Uterus (tissue), 2 donors: ENCODE measurements at regions not wholly inside any gene's neighbourhood (a gene's known extent, or its start where the extent isn't known, plus 50 kb on each side); places are given as distances from the start of the nearest gene placed in this dataset.

Source experiments
- POLR2A ChIP-seq, 2 donors: fragments of 450-650 bp; IDR thresholded peaks; one replicate each; pipeline ENCODE4 v1.6.1; 2016; ENCODE audit warnings: antibody characterized with exemption in 2 of 2, mild to moderate bottlenecking in 1 of 2, moderate library complexity in 1 of 2
- TF ChIP-seq, protein P1 (sequence below), 4 experiments: fragments of 200-600 bp in 2 of 4; fragments of 450-650 bp in 2 of 4; sonication (generic) in 2 of 4; IDR thresholded peaks; one replicate each; pipeline ENCODE4 v1.5.1; 2016 to 2019; ENCODE audit warnings: antibody characterized with exemption in 4 of 4, mild to moderate bottlenecking in 2 of 4, moderate library complexity in 1 of 4

DNA sequence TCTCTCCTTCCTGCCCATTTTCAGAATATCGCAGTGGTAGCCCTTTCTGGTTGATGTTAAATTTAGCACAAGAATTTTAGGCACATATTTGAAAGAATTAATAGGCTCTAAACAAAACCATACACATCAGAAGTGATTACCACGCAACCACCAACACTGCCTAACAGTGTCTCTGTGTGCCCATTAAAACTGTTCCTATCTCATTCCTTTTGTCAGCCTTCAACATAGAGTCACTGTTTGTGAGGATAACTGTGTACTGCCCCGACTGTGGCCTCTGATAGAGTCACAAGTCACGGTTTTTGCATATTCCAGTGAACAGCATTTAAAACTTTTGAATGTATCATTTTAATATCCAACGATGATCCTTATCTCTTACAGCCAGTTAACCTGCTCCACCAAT lies 116.8 kb upstream of the TNFAIP3 start:
- TF ChIP-seq, protein P1, sequence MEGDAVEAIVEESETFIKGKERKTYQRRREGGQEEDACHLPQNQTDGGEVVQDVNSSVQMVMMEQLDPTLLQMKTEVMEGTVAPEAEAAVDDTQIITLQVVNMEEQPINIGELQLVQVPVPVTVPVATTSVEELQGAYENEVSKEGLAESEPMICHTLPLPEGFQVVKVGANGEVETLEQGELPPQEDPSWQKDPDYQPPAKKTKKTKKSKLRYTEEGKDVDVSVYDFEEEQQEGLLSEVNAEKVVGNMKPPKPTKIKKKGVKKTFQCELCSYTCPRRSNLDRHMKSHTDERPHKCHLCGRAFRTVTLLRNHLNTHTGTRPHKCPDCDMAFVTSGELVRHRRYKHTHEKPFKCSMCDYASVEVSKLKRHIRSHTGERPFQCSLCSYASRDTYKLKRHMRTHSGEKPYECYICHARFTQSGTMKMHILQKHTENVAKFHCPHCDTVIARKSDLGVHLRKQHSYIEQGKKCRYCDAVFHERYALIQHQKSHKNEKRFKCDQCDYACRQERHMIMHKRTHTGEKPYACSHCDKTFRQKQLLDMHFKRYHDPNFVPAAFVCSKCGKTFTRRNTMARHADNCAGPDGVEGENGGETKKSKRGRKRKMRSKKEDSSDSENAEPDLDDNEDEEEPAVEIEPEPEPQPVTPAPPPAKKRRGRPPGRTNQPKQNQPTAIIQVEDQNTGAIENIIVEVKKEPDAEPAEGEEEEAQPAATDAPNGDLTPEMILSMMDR (IDR thresholded peaks at IDR 0.05) = no peak
- TF ChIP-seq POLR2A (IDR thresholded peaks at IDR 0.05) = no peak
